IPS DF 6.9 (cell line): ENCODE measurements at regions not wholly inside any gene's neighbourhood (a gene's known extent, or its start where the extent isn't known, plus 50 kb on each side); places are given as distances from the start of the nearest gene placed in this dataset.

Source experiments
- DNase-seq: peaks from one replicate; pipeline ENCODE4 v3.0.0-alpha.2; 2013; ENCODE audit warnings: low read depth, low spot score
- H3K27ac ChIP-seq: one replicate; pipeline ENCODE4 v1.5.1; 2013; ENCODE audit warnings: low read length, control low read depth
- H3K27me3 ChIP-seq: 2 replicates; pipeline ENCODE4 v1.6.1; 2013; ENCODE audit warnings: mild to moderate bottlenecking, low read length; ENCODE audit not compliant: control insufficient read depth, insufficient read depth
- H3K36me3 ChIP-seq: 2 replicates; pipeline ENCODE4 v1.6.1; 2013; ENCODE audit warnings: low read length; ENCODE audit not compliant: control insufficient read depth, insufficient read depth
- H3K4me1 ChIP-seq: 2 replicates; pipeline ENCODE4 v1.6.1; 2013; ENCODE audit warnings: low read length; ENCODE audit not compliant: control insufficient read depth, insufficient read depth
- H3K4me3 ChIP-seq: 2 replicates; pipeline ENCODE4 v1.5.1; 2013; ENCODE audit warnings: mild to moderate bottlenecking, low read length
- H3K9me3 ChIP-seq: 2 replicates; pipeline ENCODE4 v1.6.1; 2013; ENCODE audit warnings: low read length, inconsistent platforms; ENCODE audit not compliant: control insufficient read depth, insufficient read depth
- WGBS: extraction: QIAGEN DNeasy Blood & Tissue Kit; methylation state at CpG from one replicate; pipeline ENCODE4 v1.1.7; 2013; ENCODE audit warnings: mixed read lengths, missing lambda C conversion rate; ENCODE audit not compliant: insufficient read length, insufficient coverage; 5-methylcytosine and 5-hydroxymethylcytosine counted together

- H3K27me3 ChIP-seq: no peaks in the 10 kb centered on the region
- no peak for DNase-seq
- H3K27ac ChIP-seq: no peak overlapping the region
- H3K36me3 ChIP-seq: no peaks in the 10 kb centered on the region; the same call in 1 of the 2 replicates
- H3K4me3 ChIP-seq: no peak overlapping the region
- peaks cover 1% of the 10 kb centered on the region; the same call in 1 of the 2 replicates for H3K4me1 ChIP-seq
- no peaks in the 10 kb centered on the region for H3K9me3 ChIP-seq
- no CpG with 5 or more reads among the region's 5 CpGs for WGBS
These were observed 94.8 kb upstream of the RTL6 start for GRCh38 chr22:44592824-44593148.

- WGBS: no CpG with 5 or more reads among the region's 10 CpGs
- Histone ChIP-seq H3K27ac (no peak overlapping the region), H3K4me1 (peaks cover 1% of the 10 kb centered on the region; the same call in 1 of the 2 replicates), H3K27me3 (no peaks in the 10 kb centered on the region), H3K4me3 (no peak overlapping the region), H3K36me3 (no peaks in the 10 kb centered on the region; the same call in 1 of the 2 replicates), H3K9me3 (no peaks in the 10 kb centered on the region)
- DNase-seq: no peak
These were observed 94.2 kb upstream of the RTL6 start for GRCh38 chr22:44592126-44592823.

GRCh38 chr22:44591146-44591790 is 93.2 kb upstream of the RTL6 start:
- no CpG with 5 or more reads among the region's 19 CpGs for WGBS
- Histone ChIP-seq H3K27me3 (no peaks in the 10 kb centered on the region), H3K9me3 (no peaks in the 10 kb centered on the region), H3K27ac (no peak overlapping the region), H3K36me3 (no peaks in the 10 kb centered on the region), H3K4me1 (peaks cover 1% of the 10 kb centered on the region; the same call in 1 of the 2 replicates), H3K4me3 (no peak overlapping the region)
- no peak for DNase-seq

- no peak for DNase-seq
- H3K27me3 ChIP-seq: no peaks in the 10 kb centered on the region
- WGBS: no CpG with 5 or more reads among the region's 13 CpGs
- H3K9me3 ChIP-seq: no peaks in the 10 kb centered on the region
- H3K36me3 ChIP-seq: no peaks in the 10 kb centered on the region
- H3K4me3 ChIP-seq: no peak overlapping the region
- peaks cover 1% of the 10 kb centered on the region; the same call in 1 of the 2 replicates for H3K4me1 ChIP-seq
- H3K27ac ChIP-seq: no peak overlapping the region
These were observed 92.3 kb upstream of the RTL6 start for GRCh38 chr22:44590291-44590690.

GRCh38 chr22:44589831-44590230 is 91.8 kb upstream of the RTL6 start:
- Histone ChIP-seq H3K36me3 (no peaks in the 10 kb centered on the region), H3K9me3 (no peaks in the 10 kb centered on the region), H3K4me3 (no peak overlapping the region), H3K4me1 (peaks cover under 1% of the 10 kb centered on the region; the same call in 1 of the 2 replicates), H3K27me3 (no peaks in the 10 kb centered on the region), H3K27ac (no peak overlapping the region)
- DNase-seq: no peak
- no CpG with 5 or more reads among the region's 5 CpGs for WGBS

GRCh38 chr22:44588348-44588747 is 90.3 kb upstream of the RTL6 start:
- no CpG with 5 or more reads among the region's 14 CpGs for WGBS

GRCh38 chr22:44587737-44588310 is 89.8 kb upstream of the RTL6 start:
- Histone ChIP-seq H3K27me3 (no peaks in the 10 kb centered on the region), H3K4me1 (no peaks in the 10 kb centered on the region; the same call in 1 of the 2 replicates), H3K36me3 (no peaks in the 10 kb centered on the region), H3K4me3 (no peak overlapping the region), H3K9me3 (no peaks in the 10 kb centered on the region), H3K27ac (no peak overlapping the region)
- WGBS: no CpG with 5 or more reads among the region's 3 CpGs
- DNase-seq: no peak

More at GRCh38 chr22:44588348-44588747, 90.3 kb upstream of the RTL6 start:
- Histone ChIP-seq H3K36me3 (no peaks in the 10 kb centered on the region), H3K4me1 (no peaks in the 10 kb centered on the region; the same call in 1 of the 2 replicates), H3K27me3 (no peaks in the 10 kb centered on the region), H3K4me3 (no peak overlapping the region), H3K27ac (no peak overlapping the region), H3K9me3 (no peaks in the 10 kb centered on the region)
- DNase-seq: no peak

- H3K4me3 ChIP-seq: no peak overlapping the region
- H3K27ac ChIP-seq: no peak overlapping the region
These were observed 89.1 kb upstream of the RTL6 start for GRCh38 chr22:44586999-44587736.

GRCh38 chr22:44586351-44586990 is 88.4 kb upstream of the RTL6 start:
- H3K4me3 ChIP-seq: no peak overlapping the region
- no peaks in the 10 kb centered on the region for H3K27me3 ChIP-seq
- H3K27ac ChIP-seq: no peak overlapping the region
- H3K36me3 ChIP-seq: no peaks in the 10 kb centered on the region
- H3K4me1 ChIP-seq: no peaks in the 10 kb centered on the region; the same call in 1 of the 2 replicates
- no peaks in the 10 kb centered on the region for H3K9me3 ChIP-seq
- no CpG with 5 or more reads among the region's 18 CpGs for WGBS
- no peak for DNase-seq

More at GRCh38 chr22:44586999-44587736, 89.1 kb upstream of the RTL6 start:
- no CpG with 5 or more reads among the region's 24 CpGs for WGBS
- H3K36me3 ChIP-seq: no peaks in the 10 kb centered on the region
- H3K4me1 ChIP-seq: no peaks in the 10 kb centered on the region; the same call in 1 of the 2 replicates
- H3K27me3 ChIP-seq: no peaks in the 10 kb centered on the region
- DNase-seq: no peak
- H3K9me3 ChIP-seq: no peaks in the 10 kb centered on the region
